Gastrocnemius medialis (tissue), 4 donors: ENCODE measurements at regions not wholly inside any gene's neighbourhood (a gene's known extent, or its start where the extent isn't known, plus 50 kb on each side); places are given as distances from the start of the nearest gene placed in this dataset.

ENCODE experiments used
- ATAC-seq, 2 donors: fragments of 150-250 bp; one replicate each; pipeline ENCODE4 v1.9.1; 2016
- DNase-seq, 2 donors: peaks; one replicate each; pipeline ENCODE4 v3.0.0-alpha.2; 2019
- H3K27ac ChIP-seq, 4 donors: fragments of 200-600 bp; sonication (generic); 1 replicate in 1 of 4; 2 replicates in 3 of 4; pipeline ENCODE4 v1.5.1; 2016 to 2018; ENCODE audit warnings: mild to moderate bottlenecking in 2 of 4, moderate library complexity in 1 of 4
- H3K27me3 ChIP-seq, 3 donors: fragments of 200-600 bp; sonication (generic) in 2 of 3; 1 replicate in 1 of 3; 2 replicates in 2 of 3; pipeline versions ENCODE4 v1.5.1 to v1.6.0; 2016 to 2019; ENCODE audit warnings: mild to moderate bottlenecking in 1 of 3, moderate library complexity in 1 of 3
- H3K36me3 ChIP-seq, 2 donors: fragments of 200-600 bp; sonication (generic) in 1 of 2; one replicate each; pipeline ENCODE4 v1.5.1; 2017 to 2018
- H3K4me1 ChIP-seq, 2 donors: fragments of 200-600 bp; sonication (generic) in 1 of 2; one replicate each; pipeline ENCODE4 v1.5.1; 2016 to 2017; ENCODE audit warnings: mild to moderate bottlenecking in 2 of 2
- H3K4me3 ChIP-seq, 4 donors: fragments of 200-600 bp; sonication (generic) in 3 of 4; 1 replicate in 1 of 4; 2 replicates in 3 of 4; pipeline ENCODE4 v1.5.1; 2016 to 2019; ENCODE audit warnings: mild to moderate bottlenecking in 2 of 4
- H3K9me3 ChIP-seq, 3 donors: fragments of 200-600 bp; sonication (generic) in 2 of 3; 1 replicate in 1 of 3; 2 replicates in 2 of 3; pipeline ENCODE4 v1.5.1; 2016 to 2019
- POLR2A ChIP-seq, 2 donors: fragments of 450-650 bp; IDR thresholded peaks; one replicate each; pipeline ENCODE4 v1.6.1; 2017; ENCODE audit warnings: antibody characterized with exemption in 2 of 2, mild to moderate bottlenecking in 2 of 2, moderate library complexity in 2 of 2
- in situ Hi-C, 4 donors: fragments of 200-750 bp; cut with MboI; loops; one replicate each; pipeline versions ENCODE4 v1.15.0 to v1.8.0; 2017; ENCODE audit warnings: low sequenced_read_pairs in 4 of 4
- intact Hi-C: fragments of 100-400 bp; cut with DNase I; formaldehyde crosslinking; loops from one replicate; pipeline ENCODE4 v1.15.1; 2023; ENCODE audit warnings: low total_unique reads
- TF ChIP-seq, protein P1 (sequence below), 5 experiments: fragments of 450-650 bp in 3 of 5; fragments of 200-600 bp in 2 of 5; sonication (generic) in 2 of 5; IDR thresholded peaks in 4 of 5; conservative IDR thresholded peaks in 1 of 5; 1 replicate in 4 of 5; 2 replicates in 1 of 5; pipeline ENCODE4 v1.5.1; 2016 to 2019; ENCODE audit warnings: antibody characterized with exemption in 5 of 5, mild to moderate bottlenecking in 3 of 5, moderate library complexity in 3 of 5

DNA sequence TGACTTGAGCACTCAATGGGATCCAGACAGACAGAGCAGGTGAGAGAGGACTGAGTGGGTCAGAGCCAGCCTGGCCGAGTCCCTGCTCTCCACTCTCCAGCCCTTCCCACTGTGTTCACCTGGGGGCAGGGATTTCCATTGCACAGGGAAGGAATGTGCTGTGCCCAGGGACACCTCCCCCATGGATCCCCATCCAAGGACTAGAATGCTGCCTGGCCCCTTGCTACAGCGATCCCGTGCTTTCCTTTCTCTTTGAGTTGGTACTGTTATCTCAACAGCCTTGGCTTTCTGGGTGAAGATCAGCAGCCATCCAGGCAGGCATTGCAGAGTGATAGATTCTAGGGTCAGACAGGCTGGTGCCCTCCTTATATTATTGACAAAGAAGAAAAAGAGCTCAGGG lies 60.3 kb upstream of the DLK1 start:
- no peaks in the 10 kb centered on the region for H3K9me3 ChIP-seq
- TF ChIP-seq, protein P1, sequence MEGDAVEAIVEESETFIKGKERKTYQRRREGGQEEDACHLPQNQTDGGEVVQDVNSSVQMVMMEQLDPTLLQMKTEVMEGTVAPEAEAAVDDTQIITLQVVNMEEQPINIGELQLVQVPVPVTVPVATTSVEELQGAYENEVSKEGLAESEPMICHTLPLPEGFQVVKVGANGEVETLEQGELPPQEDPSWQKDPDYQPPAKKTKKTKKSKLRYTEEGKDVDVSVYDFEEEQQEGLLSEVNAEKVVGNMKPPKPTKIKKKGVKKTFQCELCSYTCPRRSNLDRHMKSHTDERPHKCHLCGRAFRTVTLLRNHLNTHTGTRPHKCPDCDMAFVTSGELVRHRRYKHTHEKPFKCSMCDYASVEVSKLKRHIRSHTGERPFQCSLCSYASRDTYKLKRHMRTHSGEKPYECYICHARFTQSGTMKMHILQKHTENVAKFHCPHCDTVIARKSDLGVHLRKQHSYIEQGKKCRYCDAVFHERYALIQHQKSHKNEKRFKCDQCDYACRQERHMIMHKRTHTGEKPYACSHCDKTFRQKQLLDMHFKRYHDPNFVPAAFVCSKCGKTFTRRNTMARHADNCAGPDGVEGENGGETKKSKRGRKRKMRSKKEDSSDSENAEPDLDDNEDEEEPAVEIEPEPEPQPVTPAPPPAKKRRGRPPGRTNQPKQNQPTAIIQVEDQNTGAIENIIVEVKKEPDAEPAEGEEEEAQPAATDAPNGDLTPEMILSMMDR (IDR thresholded peaks at IDR 0.05 in 4 of 5, conservative IDR thresholded peaks at IDR 0.05 in 1 of 5), result no peak
- TF ChIP-seq POLR2A (IDR thresholded peaks at IDR 0.05), result no peak
- peaks cover 9 to 12% of the 10 kb centered on the region in 2 donors for H3K4me1 ChIP-seq
- no peak overlapping the region for H3K27ac ChIP-seq
- in situ Hi-C loops (no loop called here), intact Hi-C loops (loop anchor here (10.0 kb wide), 3 partner anchors 158 to 888 kb away; partner anchors contain the start of gene MEG3)
- H3K4me3 ChIP-seq, result no peak overlapping the region
- no peak for DNase-seq
- H3K27me3 ChIP-seq, result peaks cover 29 to 47% (median 40%) of the 10 kb centered on the region in 3 donors
- no peak for ATAC-seq
- no peaks in the 10 kb centered on the region for H3K36me3 ChIP-seq

DNA sequence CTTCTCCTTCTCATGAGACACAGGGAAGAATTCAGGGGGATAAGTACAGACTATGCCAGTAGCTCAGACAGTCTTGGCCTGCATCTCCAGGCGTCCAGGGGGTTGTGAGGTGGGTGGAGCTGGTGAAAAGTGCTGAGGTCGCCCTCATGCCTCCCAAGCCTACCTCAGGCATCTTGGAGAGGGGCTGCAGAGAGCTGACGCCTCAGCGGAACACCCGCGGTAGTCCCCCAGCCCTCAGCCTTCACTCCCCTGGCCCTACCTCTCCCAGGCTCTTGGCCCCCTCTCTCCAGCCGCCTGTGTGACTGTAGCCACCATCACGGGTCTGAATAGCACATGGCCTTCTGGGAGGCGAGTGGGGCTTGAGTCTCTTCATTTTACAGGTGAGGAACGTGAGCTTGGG lies 59.8 kb upstream of the DLK1 start:
- in situ Hi-C loops, result no loop called here

DNA sequence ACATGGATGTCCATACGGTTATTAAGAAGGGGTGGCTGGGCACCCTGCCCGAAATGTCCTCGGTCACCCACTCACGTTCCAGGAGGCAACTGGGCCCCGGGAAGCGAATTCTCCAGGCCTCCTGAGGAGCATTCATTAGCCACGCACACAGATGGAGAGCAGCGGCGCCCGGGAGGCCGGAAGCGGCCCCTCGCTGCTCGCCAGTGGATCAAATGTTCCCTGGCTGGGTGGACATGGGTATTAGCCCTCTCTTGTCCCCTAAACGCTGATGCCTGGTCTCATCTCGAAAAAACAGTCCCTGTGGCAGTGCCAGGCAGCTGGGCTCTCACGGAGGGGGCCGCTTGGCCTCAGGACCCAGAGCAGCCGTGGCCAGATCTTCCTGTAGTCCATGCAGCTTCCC lies 59.0 kb upstream of the DLK1 start:
- intact Hi-C loops, result loop anchor here (10.0 kb wide), 3 partner anchors 157 to 887 kb away; partner anchors contain the start of gene MEG3
- Histone ChIP-seq H3K4me1 (peaks cover 9 to 12% of the 10 kb centered on the region in 2 donors), H3K27ac (no peak overlapping the region), H3K4me3 (no peak overlapping the region), H3K9me3 (no peaks in the 10 kb centered on the region), H3K36me3 (no peaks in the 10 kb centered on the region), H3K27me3 (peaks cover 29 to 47% (median 41%) of the 10 kb centered on the region in 3 donors)
- in situ Hi-C loops, result no loop called here
- no peak for ATAC-seq
- no peak for TF ChIP-seq POLR2A (IDR thresholded peaks at IDR 0.05)
- TF ChIP-seq, protein P1 (IDR thresholded peaks at IDR 0.05 in 4 of 5, conservative IDR thresholded peaks at IDR 0.05 in 1 of 5), result no peak
- DNase-seq, result no peak

More for the DNA sequence above, 59.8 kb upstream of the DLK1 start:
- TF ChIP-seq POLR2A (IDR thresholded peaks at IDR 0.05), result no peak
- TF ChIP-seq, protein P1 (IDR thresholded peaks at IDR 0.05 in 4 of 5, conservative IDR thresholded peaks at IDR 0.05 in 1 of 5), result no peak
- intact Hi-C loops, result loop anchor here (10.0 kb wide), 3 partner anchors 158 to 888 kb away; partner anchors contain the start of gene MEG3
- Histone ChIP-seq H3K4me3 (no peak overlapping the region), H3K27me3 (peaks cover 29 to 47% (median 40%) of the 10 kb centered on the region in 3 donors), H3K4me1 (peaks cover 9 to 12% of the 10 kb centered on the region in 2 donors), H3K9me3 (no peaks in the 10 kb centered on the region), H3K27ac (no peak overlapping the region), H3K36me3 (no peaks in the 10 kb centered on the region)
- no peak for ATAC-seq
- no peak for DNase-seq

DNA sequence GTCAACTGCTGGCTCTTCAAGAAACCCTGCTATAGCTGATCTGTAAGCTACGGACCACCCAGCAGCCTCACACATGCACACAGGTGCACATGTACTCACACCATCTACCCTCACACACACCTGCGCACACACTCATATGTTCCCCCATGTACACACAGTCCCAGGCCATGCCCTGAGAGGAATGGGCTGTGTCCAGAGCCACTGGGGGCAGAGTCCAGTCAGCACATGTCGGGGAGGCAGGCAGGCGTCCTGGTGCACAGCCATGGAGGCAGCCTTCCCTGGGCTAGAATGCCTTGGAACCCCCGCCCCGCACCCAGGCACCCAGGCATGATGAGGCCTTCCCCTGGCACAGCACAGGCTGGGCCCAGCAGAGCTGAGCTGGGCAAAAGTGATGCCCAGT lies 58.3 kb upstream of the DLK1 start:
- H3K9me3 ChIP-seq, result no peaks in the 10 kb centered on the region
- H3K27ac ChIP-seq, result no peak overlapping the region
- no peaks in the 10 kb centered on the region for H3K36me3 ChIP-seq
- TF ChIP-seq, protein P1 (IDR thresholded peaks at IDR 0.05 in 4 of 5, conservative IDR thresholded peaks at IDR 0.05 in 1 of 5), result no peak
- no peak for TF ChIP-seq POLR2A (IDR thresholded peaks at IDR 0.05)
- H3K4me3 ChIP-seq, result no peak overlapping the region
- in situ Hi-C loops, result no loop called here
- peaks cover 9 to 12% of the 10 kb centered on the region in 2 donors for H3K4me1 ChIP-seq
- peaks cover 29 to 47% (median 44%) of the 10 kb centered on the region in 3 donors for H3K27me3 ChIP-seq
- DNase-seq (no peak), ATAC-seq (no peak)
- intact Hi-C loops, result loop anchor here (10.0 kb wide), 3 partner anchors 156 to 886 kb away; partner anchors contain the start of gene MEG3

DNA sequence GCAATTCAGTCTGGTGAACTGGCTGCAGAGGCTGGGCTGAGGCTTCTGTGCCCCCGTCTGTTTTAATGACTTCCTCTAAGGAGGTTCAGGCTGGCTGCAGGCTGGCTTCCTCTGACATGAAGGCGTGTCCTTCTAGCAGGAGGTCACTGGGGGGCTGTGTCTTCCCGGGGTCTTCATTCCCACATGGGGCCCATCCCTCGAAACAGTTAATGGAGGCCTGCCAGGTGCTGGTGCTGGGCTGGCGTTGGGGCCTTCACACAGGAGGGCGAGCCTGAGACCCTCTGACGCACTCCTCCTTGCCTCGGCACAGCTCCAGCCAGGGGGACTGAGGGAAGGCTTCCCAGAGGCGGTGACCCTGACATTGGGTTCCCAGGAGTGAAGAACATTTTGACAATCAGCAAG lies 57.7 kb upstream of the DLK1 start:
- Histone ChIP-seq H3K27ac (no peak overlapping the region), H3K36me3 (no peaks in the 10 kb centered on the region), H3K4me3 (no peak overlapping the region), H3K4me1 (peaks cover 9 to 12% of the 10 kb centered on the region in 2 donors), H3K9me3 (no peaks in the 10 kb centered on the region), H3K27me3 (peaks cover 29 to 44% (median 42%) of the 10 kb centered on the region in 3 donors)
- DNase-seq (no peak), ATAC-seq (no peak)
- TF ChIP-seq, protein P1 (IDR thresholded peaks at IDR 0.05 in 4 of 5, conservative IDR thresholded peaks at IDR 0.05 in 1 of 5), result no peak
- TF ChIP-seq POLR2A (IDR thresholded peaks at IDR 0.05), result no peak
- intact Hi-C loops (loop anchor here (10.0 kb wide), 3 partner anchors 156 to 886 kb away; partner anchors contain the start of gene MEG3), in situ Hi-C loops (no loop called here)
